ENCODE measurements at regions not wholly inside any gene's neighbourhood (a gene's known extent, or its start where the extent isn't known, plus 50 kb on each side); places are given as distances from the start of the nearest gene placed in this dataset.
A peak's percentile ranks its signal among the peaks of the same experiment; 100 is the strongest.

DNA sequence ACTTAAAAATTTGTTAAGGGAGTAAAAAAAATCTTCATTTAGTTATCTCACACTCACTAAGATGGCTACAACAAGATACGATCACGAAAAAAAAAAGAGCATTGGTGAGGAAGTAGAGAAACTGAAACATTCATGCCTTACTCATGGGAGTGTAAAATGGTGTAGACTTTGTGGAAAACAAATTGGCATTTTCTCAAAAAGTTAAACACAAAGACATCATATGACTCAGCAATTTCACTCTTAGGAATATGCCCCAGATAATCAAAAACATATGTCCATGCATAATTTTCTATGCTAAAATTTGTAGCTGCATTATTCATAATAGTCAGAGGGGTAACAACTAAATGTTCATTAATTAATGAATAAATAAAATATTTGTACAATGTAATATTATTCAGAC, 120.9 kb upstream of the IRAK1BP1 start:
- Histone ChIP-seq H3K79me1 (ENCODE audit: low read depth in 1 of 2, low read length in 2 of 2) (no peaks in the 10 kb centered on the region), H3K4me1 (ENCODE audit: control insufficient read depth, insufficient read depth, low read length) (no peaks in the 10 kb centered on the region), H4K20me1 (ENCODE audit: insufficient read depth, low read length) (no peaks in the 10 kb centered on the region), H3K4ac (ENCODE audit: low read depth, low read length) (no peak overlapping the region), H3K9me3 (ENCODE audit: control insufficient read depth, insufficient read depth, low read length) (no peaks in the 10 kb centered on the region; the same call in 1 of the 2 replicates), H2AFZ (replicated peaks; ENCODE audit: low read length, poor library complexity) (no peak overlapping the region), H3K27ac (ENCODE audit: insufficient read depth, low read length) (no peak overlapping the region), H2BK20ac (ENCODE audit: low read depth, low read length) (no peak overlapping the region), H2AK5ac (ENCODE audit: low read depth, low read length) (no peak overlapping the region), H4K8ac (ENCODE audit: low read depth in 2 of 2, low read length in 2 of 2) (no peak overlapping the region), H2AK9ac (replicated peaks; ENCODE audit: low read depth, low read length, poor library complexity) (no peak overlapping the region), H2BK5ac (ENCODE audit: low read depth, low read length, poor library complexity, severe bottlenecking) (no peak overlapping the region), H4K5ac (ENCODE audit: low read depth, low read length) (no peak overlapping the region), H3K36me3 (ENCODE audit: control insufficient read depth, insufficient read depth, low read length) (no peaks in the 10 kb centered on the region), H2BK15ac (ENCODE audit: low read depth, low read length) (no peak overlapping the region), H3K27me3 (ENCODE audit: control insufficient read depth, insufficient read depth, low read length) (no peaks in the 10 kb centered on the region), H3K9me1 (ENCODE audit: insufficient read depth, low read length) (no peaks in the 10 kb centered on the region), H3K18ac (ENCODE audit: low read depth, low read length) (no peak overlapping the region), H2BK120ac (ENCODE audit: low read depth, low read length) (no peak overlapping the region), H3K4me2 (ENCODE audit: low read depth, low read length) (no peak overlapping the region), H3K14ac (replicated peaks; ENCODE audit: low read depth, low read length) (no peak overlapping the region), H3K23ac (ENCODE audit: low read depth, low read length) (no peak overlapping the region), H4K91ac (ENCODE audit: insufficient read depth, low read depth, low read length) (no peak overlapping the region), H3K56ac (ENCODE audit: extremely low read depth, insufficient read depth, low read length) (no peak overlapping the region), H3K9ac (ENCODE audit: low read depth, low read length) (no peak overlapping the region), H3K4me3 (ENCODE audit: insufficient read depth, low read depth, low read length) (no peak overlapping the region)
- no CpG with 5 or more reads among the region's 2 CpGs for WGBS, 2 experiments (ENCODE audit: extremely low coverage in 2 of 2, insufficient read length in 1 of 2)
- no TSS peak for BruUV-seq (replicated peaks)
- ChIA-PET POLR2A (ENCODE audit: unreplicated experiment) (no interaction called here), CTCF (no interaction called here)
- in situ Hi-C loops (cut with MboI; ENCODE audit: low sequenced_read_pairs) (no loop called here), dilution Hi-C loops (cut with HindIII; ENCODE audit: low sequenced_read_pairs, unreplicated experiment) (no loop called here), intact Hi-C loops (cut with micrococcal nuclease) (no loop called here)
- ATAC-seq (ENCODE audit: low read depth) (no peak), DNase-seq (peak; percentile 4)
- TF ChIP-seq, protein P1, sequence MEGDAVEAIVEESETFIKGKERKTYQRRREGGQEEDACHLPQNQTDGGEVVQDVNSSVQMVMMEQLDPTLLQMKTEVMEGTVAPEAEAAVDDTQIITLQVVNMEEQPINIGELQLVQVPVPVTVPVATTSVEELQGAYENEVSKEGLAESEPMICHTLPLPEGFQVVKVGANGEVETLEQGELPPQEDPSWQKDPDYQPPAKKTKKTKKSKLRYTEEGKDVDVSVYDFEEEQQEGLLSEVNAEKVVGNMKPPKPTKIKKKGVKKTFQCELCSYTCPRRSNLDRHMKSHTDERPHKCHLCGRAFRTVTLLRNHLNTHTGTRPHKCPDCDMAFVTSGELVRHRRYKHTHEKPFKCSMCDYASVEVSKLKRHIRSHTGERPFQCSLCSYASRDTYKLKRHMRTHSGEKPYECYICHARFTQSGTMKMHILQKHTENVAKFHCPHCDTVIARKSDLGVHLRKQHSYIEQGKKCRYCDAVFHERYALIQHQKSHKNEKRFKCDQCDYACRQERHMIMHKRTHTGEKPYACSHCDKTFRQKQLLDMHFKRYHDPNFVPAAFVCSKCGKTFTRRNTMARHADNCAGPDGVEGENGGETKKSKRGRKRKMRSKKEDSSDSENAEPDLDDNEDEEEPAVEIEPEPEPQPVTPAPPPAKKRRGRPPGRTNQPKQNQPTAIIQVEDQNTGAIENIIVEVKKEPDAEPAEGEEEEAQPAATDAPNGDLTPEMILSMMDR (conservative IDR thresholded peaks at IDR 0.05; ENCODE audit: low read depth, low read length), result no peak
- TF ChIP-seq RCOR1 (IDR thresholded peaks at IDR 0.05; ENCODE audit: insufficient replicate concordance, low read length) (no peak), MAZ (IDR thresholded peaks at IDR 0.05; ENCODE audit: borderline replicate concordance, low read depth, low read length) (no peak), SMC3 (IDR thresholded peaks at IDR 0.05; ENCODE audit: low read depth, low read length) (no peak), BHLHE40 (IDR thresholded peaks at IDR 0.05; ENCODE audit: low read depth, low read length) (no peak), MXI1 (IDR thresholded peaks at IDR 0.05; ENCODE audit: borderline replicate concordance, low read depth, low read length) (no peak), FOS (IDR thresholded peaks at IDR 0.05; ENCODE audit: low read depth, low read length) (no peak), RFX5 (IDR thresholded peaks at IDR 0.05; ENCODE audit: low read depth, low read length) (no peak), RAD21 (IDR thresholded peaks at IDR 0.05; ENCODE audit: low read length) (no peak), NFE2L2 (IDR thresholded peaks at IDR 0.05; ENCODE audit: low read depth, low read length) (peak; percentile 90), CHD1 (IDR thresholded peaks at IDR 0.05; ENCODE audit: low read depth, low read length) (no peak), MAFK (IDR thresholded peaks at IDR 0.05; ENCODE audit: low read depth, low read length) (peak; percentile 72), POLR2A (IDR thresholded peaks at IDR 0.05; ENCODE audit: low read depth, low read length) (no peak)

Data from IMR-90 (cell line).